OCI-LY1 (cell line): ENCODE measurements at regions not wholly inside any gene's neighbourhood (a gene's known extent, or its start where the extent isn't known, plus 50 kb on each side); places are given as distances from the start of the nearest gene placed in this dataset.

ENCODE experiments used
- H2AFZ ChIP-seq: fragments of 200-600 bp; sonication (generic), shearing (Covaris generic); 2 replicates; pipeline ENCODE4 v1.6.0; 2014; ENCODE audit warnings: antibody characterized with exemption, mild to moderate bottlenecking, low read length
- H3F3A ChIP-seq: fragments of 200-600 bp; sonication (generic), shearing (Covaris generic); 2 replicates; pipeline ENCODE4 v1.6.0; 2014; ENCODE audit warnings: mild to moderate bottlenecking, antibody characterized with exemption, low read length, moderate library complexity; ENCODE audit not compliant: insufficient read depth
- H3K27ac ChIP-seq: fragments of 200-600 bp; sonication (generic); 2 replicates; pipeline ENCODE4 v1.5.1; 2014; ENCODE audit warnings: low read length, mixed run types, mild to moderate bottlenecking, low read depth; ENCODE audit not compliant: poor library complexity, severe bottlenecking
- H3K27me3 ChIP-seq: fragments of 200-600 bp; sonication (generic); 2 replicates; pipeline ENCODE4 v1.6.0; 2014; ENCODE audit warnings: antibody characterized with exemption, mild to moderate bottlenecking, low read length, moderate library complexity; ENCODE audit not compliant: insufficient read depth
- H3K36me3 ChIP-seq: fragments of 200-600 bp; sonication (generic); 2 replicates; pipeline ENCODE4 v1.6.1; 2014; ENCODE audit warnings: mild to moderate bottlenecking, antibody characterized with exemption, low read length, moderate library complexity, mixed read lengths; ENCODE audit not compliant: insufficient read depth
- H3K4me1 ChIP-seq: fragments of 200-600 bp; sonication (generic); 2 replicates; pipeline ENCODE4 v1.5.1; 2014; ENCODE audit warnings: mild to moderate bottlenecking, low read length, moderate library complexity; ENCODE audit not compliant: insufficient read depth, severe bottlenecking
- H3K4me2 ChIP-seq: fragments of 200-600 bp; sonication (generic), shearing (Covaris generic); 2 replicates; pipeline ENCODE4 v1.6.1; 2014; ENCODE audit warnings: low read length
- H3K4me3 ChIP-seq: fragments of 200-600 bp; sonication (generic); 2 replicates; pipeline ENCODE4 v1.5.1; 2014; ENCODE audit warnings: low read length, low read depth, mild to moderate bottlenecking, mixed read lengths; ENCODE audit not compliant: poor library complexity, severe bottlenecking
- H3K79me2 ChIP-seq: fragments of 200-600 bp; shearing (Covaris generic); 2 replicates; pipeline ENCODE4 v1.6.1; 2016; ENCODE audit warnings: mixed run types, low read length, mixed read lengths; ENCODE audit not compliant: insufficient read depth
- H3K9ac ChIP-seq: fragments of 200-600 bp; sonication (generic), shearing (Covaris generic); 2 replicates; pipeline ENCODE4 v1.6.1; 2014; ENCODE audit warnings: mild to moderate bottlenecking, low read length, mixed read lengths
- H3K9me2 ChIP-seq: fragments of 200-600 bp; sonication (generic), shearing (Covaris generic); 2 replicates; pipeline ENCODE4 v1.6.1; 2014; ENCODE audit warnings: low read depth, mild to moderate bottlenecking, low read length, mixed read lengths
- H3K9me3 ChIP-seq: fragments of 200-600 bp; shearing (Covaris generic); 2 replicates; pipeline ENCODE4 v1.6.1; 2014; ENCODE audit warnings: low read length, mixed read lengths
- H4K20me1 ChIP-seq: fragments of 200-600 bp; sonication (generic), shearing (Covaris generic); 2 replicates; pipeline ENCODE4 v1.6.0; 2016; ENCODE audit warnings: mild to moderate bottlenecking, low read length; ENCODE audit not compliant: insufficient read depth
- EZH2 ChIP-seq: fragments of 200-600 bp; sonication (generic), shearing (Covaris generic); IDR thresholded peaks from 2 replicates; pipeline ENCODE4 v1.8.0; 2017; ENCODE audit warnings: borderline replicate concordance, mixed run types, mild to moderate bottlenecking, antibody characterized with exemption, low read length, moderate library complexity, mixed read lengths
- TF ChIP-seq, protein P1 (sequence below): fragments of 200-600 bp; sonication (generic), shearing (Covaris generic); IDR thresholded peaks from 2 replicates; pipeline ENCODE4 v1.5.1; 2017; ENCODE audit warnings: mild to moderate bottlenecking, antibody characterized with exemption, low read length, moderate library complexity, mixed read lengths

DNA sequence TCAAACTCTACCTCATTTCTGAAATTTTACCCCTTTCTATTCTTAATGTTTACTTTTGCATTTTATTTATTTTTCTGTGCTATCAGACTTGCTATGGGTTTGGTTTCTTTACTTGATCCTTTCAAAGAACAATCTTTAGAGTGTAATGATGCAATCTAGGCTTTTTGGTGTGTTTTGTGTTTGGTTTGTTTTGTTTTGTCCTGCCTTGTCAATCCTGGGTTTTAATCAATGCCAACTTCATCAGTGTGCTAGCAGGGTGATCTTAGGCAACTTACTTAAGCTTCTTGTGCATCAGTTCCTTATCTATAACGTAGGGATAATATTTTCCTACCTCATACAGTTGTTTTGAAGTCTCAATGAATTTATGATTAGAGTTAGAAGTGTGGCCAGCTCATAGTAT, 350.4 kb downstream of the NR4A2 start:
- Histone ChIP-seq H3K4me2 (no peak overlapping the region), H3F3A (no peaks in the 10 kb centered on the region), H3K4me1 (no peaks in the 10 kb centered on the region), H3K9me2 (no peaks in the 10 kb centered on the region), H3K4me3 (no peak overlapping the region), H3K36me3 (no peaks in the 10 kb centered on the region), H3K9me3 (no peaks in the 10 kb centered on the region), H3K27ac (no peak overlapping the region), H3K79me2 (no peaks in the 10 kb centered on the region), H3K9ac (no peak overlapping the region), H2AFZ (no peak overlapping the region), H3K27me3 (no peaks in the 10 kb centered on the region), H4K20me1 (no peaks in the 10 kb centered on the region)
- TF ChIP-seq, protein P1, sequence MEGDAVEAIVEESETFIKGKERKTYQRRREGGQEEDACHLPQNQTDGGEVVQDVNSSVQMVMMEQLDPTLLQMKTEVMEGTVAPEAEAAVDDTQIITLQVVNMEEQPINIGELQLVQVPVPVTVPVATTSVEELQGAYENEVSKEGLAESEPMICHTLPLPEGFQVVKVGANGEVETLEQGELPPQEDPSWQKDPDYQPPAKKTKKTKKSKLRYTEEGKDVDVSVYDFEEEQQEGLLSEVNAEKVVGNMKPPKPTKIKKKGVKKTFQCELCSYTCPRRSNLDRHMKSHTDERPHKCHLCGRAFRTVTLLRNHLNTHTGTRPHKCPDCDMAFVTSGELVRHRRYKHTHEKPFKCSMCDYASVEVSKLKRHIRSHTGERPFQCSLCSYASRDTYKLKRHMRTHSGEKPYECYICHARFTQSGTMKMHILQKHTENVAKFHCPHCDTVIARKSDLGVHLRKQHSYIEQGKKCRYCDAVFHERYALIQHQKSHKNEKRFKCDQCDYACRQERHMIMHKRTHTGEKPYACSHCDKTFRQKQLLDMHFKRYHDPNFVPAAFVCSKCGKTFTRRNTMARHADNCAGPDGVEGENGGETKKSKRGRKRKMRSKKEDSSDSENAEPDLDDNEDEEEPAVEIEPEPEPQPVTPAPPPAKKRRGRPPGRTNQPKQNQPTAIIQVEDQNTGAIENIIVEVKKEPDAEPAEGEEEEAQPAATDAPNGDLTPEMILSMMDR = no peak
- no peak for TF ChIP-seq EZH2

DNA sequence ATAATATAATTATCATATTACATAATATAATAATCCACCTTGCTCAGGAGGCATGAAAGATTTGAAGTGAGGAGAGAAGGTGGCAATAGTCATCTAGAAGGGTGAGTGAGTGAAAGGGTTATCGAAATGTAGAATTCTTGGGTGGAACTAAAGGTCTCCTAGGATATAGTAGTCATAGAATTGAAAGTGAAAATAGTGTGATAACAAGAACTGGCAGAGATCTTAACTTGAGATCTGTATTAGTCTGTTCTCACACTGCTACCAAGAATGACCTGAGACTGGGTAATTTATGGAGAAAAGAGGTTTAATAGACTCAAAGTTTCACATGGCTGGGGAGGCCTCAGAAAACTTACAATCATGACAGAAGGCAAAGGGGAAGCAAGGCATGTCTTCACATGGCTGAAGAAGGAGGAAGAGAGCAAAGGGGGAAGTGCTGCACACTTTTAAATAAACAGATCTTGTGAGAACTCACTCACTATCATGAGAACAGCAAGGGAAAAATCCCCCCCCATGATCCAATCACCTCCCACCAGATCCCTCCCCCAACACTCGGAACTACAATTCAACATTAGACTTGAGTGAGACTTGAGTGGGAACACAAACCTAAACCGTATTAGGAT, 351.5 kb downstream of the NR4A2 start:
- H3K9me2 ChIP-seq = no peaks in the 10 kb centered on the region
- no peaks in the 10 kb centered on the region for H3K27me3 ChIP-seq
- no peaks in the 10 kb centered on the region for H3K9me3 ChIP-seq
- no peaks in the 10 kb centered on the region for H3F3A ChIP-seq
- H2AFZ ChIP-seq = no peak overlapping the region
- TF ChIP-seq, protein P1 = no peak
- TF ChIP-seq EZH2 = no peak
- H3K4me2 ChIP-seq = no peak overlapping the region
- H3K4me1 ChIP-seq = no peaks in the 10 kb centered on the region
- H4K20me1 ChIP-seq = no peaks in the 10 kb centered on the region
- H3K9ac ChIP-seq = no peak overlapping the region
- H3K4me3 ChIP-seq = no peak overlapping the region
- H3K36me3 ChIP-seq = no peaks in the 10 kb centered on the region
- H3K27ac ChIP-seq = no peak overlapping the region
- H3K79me2 ChIP-seq = no peaks in the 10 kb centered on the region

DNA sequence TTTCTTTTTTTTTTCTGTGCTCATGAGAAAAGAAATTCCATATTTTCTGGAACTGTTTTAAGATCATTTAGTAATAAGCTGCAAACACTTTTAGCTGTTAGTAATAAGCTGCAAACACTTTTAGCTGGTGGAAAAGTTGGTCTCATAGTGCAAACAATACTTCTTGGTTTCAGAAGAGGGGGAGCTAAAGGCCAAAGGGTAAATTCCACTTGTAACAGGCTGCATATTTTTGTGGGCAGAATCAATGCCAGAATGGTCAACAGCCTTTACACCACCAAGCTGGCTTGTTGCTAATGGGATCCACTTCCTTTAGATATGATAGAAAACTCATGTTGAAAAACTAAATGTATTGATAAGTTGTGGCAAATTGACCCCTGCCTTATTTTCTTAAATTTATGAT, 356.8 kb downstream of the NR4A2 start:
- Histone ChIP-seq H3K36me3 (no peaks in the 10 kb centered on the region), H3K4me3 (no peak overlapping the region), H3K4me2 (no peak overlapping the region), H3K9me3 (no peaks in the 10 kb centered on the region), H3K4me1 (no peaks in the 10 kb centered on the region), H3K27ac (no peak overlapping the region), H2AFZ (no peak overlapping the region), H3K9me2 (no peaks in the 10 kb centered on the region), H3F3A (peaks cover 3% of the 10 kb centered on the region; the same call in 1 of the 2 replicates), H3K9ac (no peak overlapping the region), H4K20me1 (no peaks in the 10 kb centered on the region), H3K27me3 (no peaks in the 10 kb centered on the region), H3K79me2 (no peaks in the 10 kb centered on the region)
- TF ChIP-seq, protein P1 = no peak
- TF ChIP-seq EZH2 = no peak
